ENCODE measurements at regions not wholly inside any gene's neighbourhood (a gene's known extent, or its start where the extent isn't known, plus 50 kb on each side); places are given as distances from the start of the nearest gene placed in this dataset.
A peak's percentile ranks its signal among the peaks of the same experiment; 100 is the strongest.

DNA sequence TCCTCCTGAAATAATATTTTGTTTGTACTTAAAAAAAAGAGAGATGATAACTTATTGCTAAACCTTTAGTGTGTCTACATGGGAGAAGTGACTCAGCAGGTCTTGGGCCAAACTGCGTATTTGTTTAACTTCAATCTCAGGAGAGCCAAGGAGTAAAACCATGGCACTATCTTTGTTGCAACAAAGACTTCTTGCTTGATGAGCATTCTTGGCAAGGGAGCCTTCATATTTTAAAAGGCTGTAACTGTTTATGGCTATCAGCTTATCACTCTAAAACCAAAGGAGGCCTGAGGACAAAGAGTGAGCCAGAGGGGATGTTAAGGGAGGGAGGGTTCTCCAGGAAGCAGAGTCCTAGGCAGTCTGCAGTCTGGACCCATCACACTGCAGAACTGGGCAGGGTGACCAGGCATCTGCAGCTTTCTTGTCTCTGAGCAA lies 216.2 kb upstream of the S1PR3 start:
- TF ChIP-seq, protein P1, sequence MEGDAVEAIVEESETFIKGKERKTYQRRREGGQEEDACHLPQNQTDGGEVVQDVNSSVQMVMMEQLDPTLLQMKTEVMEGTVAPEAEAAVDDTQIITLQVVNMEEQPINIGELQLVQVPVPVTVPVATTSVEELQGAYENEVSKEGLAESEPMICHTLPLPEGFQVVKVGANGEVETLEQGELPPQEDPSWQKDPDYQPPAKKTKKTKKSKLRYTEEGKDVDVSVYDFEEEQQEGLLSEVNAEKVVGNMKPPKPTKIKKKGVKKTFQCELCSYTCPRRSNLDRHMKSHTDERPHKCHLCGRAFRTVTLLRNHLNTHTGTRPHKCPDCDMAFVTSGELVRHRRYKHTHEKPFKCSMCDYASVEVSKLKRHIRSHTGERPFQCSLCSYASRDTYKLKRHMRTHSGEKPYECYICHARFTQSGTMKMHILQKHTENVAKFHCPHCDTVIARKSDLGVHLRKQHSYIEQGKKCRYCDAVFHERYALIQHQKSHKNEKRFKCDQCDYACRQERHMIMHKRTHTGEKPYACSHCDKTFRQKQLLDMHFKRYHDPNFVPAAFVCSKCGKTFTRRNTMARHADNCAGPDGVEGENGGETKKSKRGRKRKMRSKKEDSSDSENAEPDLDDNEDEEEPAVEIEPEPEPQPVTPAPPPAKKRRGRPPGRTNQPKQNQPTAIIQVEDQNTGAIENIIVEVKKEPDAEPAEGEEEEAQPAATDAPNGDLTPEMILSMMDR (IDR thresholded peaks at IDR 0.05; ENCODE audit: poor library complexity, severe bottlenecking): no peak
- no peak overlapping the region for H3K4me3 ChIP-seq (ENCODE audit: severe bottlenecking)
- H3K27ac ChIP-seq (ENCODE audit: poor library complexity, severe bottlenecking): peak overlapping the region; percentile 88
- peak; percentile 64 for ATAC-seq (ENCODE audit: low read depth)
- no peaks in the 10 kb centered on the region for H3K36me3 ChIP-seq (ENCODE audit: low read depth)
- DNase-seq (ENCODE audit: low spot score): no peak
- H3K27me3 ChIP-seq (ENCODE audit: insufficient read depth, poor library complexity, severe bottlenecking): no peaks in the 10 kb centered on the region
- peaks cover 57% of the 10 kb centered on the region for H3K4me1 ChIP-seq (ENCODE audit: insufficient read depth, poor library complexity, severe bottlenecking)
- H3K9me3 ChIP-seq (ENCODE audit: severe bottlenecking): no peaks in the 10 kb centered on the region

DNA sequence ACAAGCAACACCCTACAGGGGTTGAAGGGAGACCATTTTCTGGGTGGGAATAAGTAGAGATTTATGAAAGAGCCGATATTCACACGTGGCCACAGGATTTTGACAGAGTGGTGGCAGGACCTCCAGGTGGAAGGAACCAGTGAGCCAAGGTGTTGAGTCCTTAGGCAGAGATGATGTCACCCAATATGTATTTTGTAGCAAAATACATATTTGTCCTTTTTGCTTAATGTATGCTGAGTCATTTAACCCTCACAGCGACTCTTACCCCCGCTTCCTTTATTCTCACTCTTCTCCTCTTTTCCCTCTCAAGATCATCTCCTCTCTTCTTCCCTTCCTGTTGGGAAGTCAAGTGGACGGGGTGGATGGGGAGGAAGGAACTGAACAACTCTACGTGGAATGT lies 215.7 kb upstream of the S1PR3 start:
- H3K36me3 ChIP-seq (ENCODE audit: low read depth): no peaks in the 10 kb centered on the region
- no peaks in the 10 kb centered on the region for H3K9me3 ChIP-seq (ENCODE audit: severe bottlenecking)
- peaks cover 57% of the 10 kb centered on the region for H3K4me1 ChIP-seq (ENCODE audit: insufficient read depth, poor library complexity, severe bottlenecking)
- TF ChIP-seq, protein P1 (IDR thresholded peaks at IDR 0.05; ENCODE audit: poor library complexity, severe bottlenecking): no peak
- peak; percentile 35 for ATAC-seq (ENCODE audit: low read depth)
- no peak overlapping the region for H3K4me3 ChIP-seq (ENCODE audit: severe bottlenecking)
- peak overlapping the region; percentile 88 for H3K27ac ChIP-seq (ENCODE audit: poor library complexity, severe bottlenecking)
- DNase-seq (ENCODE audit: low spot score): no peak
- no peaks in the 10 kb centered on the region for H3K27me3 ChIP-seq (ENCODE audit: insufficient read depth, poor library complexity, severe bottlenecking)

DNA sequence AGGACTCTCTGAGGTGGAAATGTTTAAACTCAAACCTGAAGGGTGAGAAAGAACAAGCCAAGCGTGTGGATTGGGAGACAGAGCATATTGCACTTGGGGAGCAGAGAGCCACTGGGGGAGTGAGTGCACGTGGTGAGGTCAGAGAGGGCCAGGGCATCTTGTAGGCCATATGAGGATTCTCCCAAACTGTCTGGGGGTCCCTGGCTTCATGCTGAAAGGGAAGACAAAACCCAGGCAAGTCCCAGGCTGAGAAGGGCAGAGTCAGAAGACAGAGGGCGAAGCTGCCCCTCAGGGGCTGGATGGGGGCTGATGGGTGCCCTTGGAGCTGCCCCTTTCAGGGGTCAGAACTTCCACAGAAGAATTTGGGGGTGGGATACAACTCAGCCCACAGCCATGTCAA lies 215.3 kb upstream of the S1PR3 start:
- Histone ChIP-seq H3K27me3 (ENCODE audit: insufficient read depth, poor library complexity, severe bottlenecking) (no peaks in the 10 kb centered on the region), H3K4me1 (ENCODE audit: insufficient read depth, poor library complexity, severe bottlenecking) (peaks cover 60% of the 10 kb centered on the region), H3K9me3 (ENCODE audit: severe bottlenecking) (no peaks in the 10 kb centered on the region), H3K27ac (ENCODE audit: poor library complexity, severe bottlenecking) (peak overlapping the region; percentile 88), H3K36me3 (ENCODE audit: low read depth) (no peaks in the 10 kb centered on the region), H3K4me3 (ENCODE audit: severe bottlenecking) (no peak overlapping the region)
- DNase-seq (ENCODE audit: low spot score) (no peak), ATAC-seq (ENCODE audit: low read depth) (no peak)
- TF ChIP-seq, protein P1 (IDR thresholded peaks at IDR 0.05; ENCODE audit: poor library complexity, severe bottlenecking): no peak

DNA sequence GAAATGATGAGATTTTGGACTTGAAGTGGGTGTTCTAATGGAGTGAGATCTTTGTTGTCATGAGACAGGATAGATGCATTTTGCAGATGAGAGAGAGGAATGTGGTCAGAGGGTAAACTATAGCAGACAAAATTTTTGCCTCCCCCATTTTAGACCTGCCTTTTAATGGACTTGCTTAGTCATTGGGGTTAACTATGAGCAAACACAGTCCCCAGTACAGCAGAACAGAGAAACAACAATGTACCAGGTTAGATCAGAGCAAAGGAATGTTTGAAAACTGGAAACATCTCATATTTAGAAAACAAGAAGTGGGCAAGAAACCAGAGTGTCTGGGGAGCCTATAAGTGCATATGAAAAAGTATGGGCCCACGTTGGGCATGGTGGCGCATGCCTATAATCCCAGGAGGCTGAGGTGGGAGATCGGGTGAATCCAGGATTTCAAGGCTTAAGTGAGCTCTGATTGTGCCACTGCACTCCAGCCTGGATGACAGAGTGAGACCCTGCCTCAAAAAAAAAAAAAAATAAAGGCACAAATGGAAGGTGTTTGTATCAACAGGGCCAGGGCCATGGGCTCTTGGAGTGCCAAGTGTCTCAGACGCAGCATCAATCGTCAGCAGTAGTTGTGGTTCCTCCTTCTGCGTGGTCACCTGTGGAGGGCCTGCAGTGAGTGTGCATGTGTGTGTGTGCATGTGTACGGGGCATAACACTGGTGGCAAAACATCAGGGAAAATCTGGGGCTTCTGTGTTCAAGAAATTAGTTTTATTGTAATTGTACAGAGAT lies 214.4 kb upstream of the S1PR3 start:
- Histone ChIP-seq H3K4me3 (ENCODE audit: severe bottlenecking) (no peak overlapping the region), H3K27me3 (ENCODE audit: insufficient read depth, poor library complexity, severe bottlenecking) (no peaks in the 10 kb centered on the region), H3K9me3 (ENCODE audit: severe bottlenecking) (no peaks in the 10 kb centered on the region), H3K36me3 (ENCODE audit: low read depth) (no peaks in the 10 kb centered on the region), H3K27ac (ENCODE audit: poor library complexity, severe bottlenecking) (peak overlapping the region; percentile 88), H3K4me1 (ENCODE audit: insufficient read depth, poor library complexity, severe bottlenecking) (peaks cover 63% of the 10 kb centered on the region)
- DNase-seq (ENCODE audit: low spot score) (no peak), ATAC-seq (ENCODE audit: low read depth) (peak; percentile 87)
- TF ChIP-seq, protein P1 (IDR thresholded peaks at IDR 0.05; ENCODE audit: poor library complexity, severe bottlenecking): no peak

Data from RWPE2 (cell line).